ENCODE measurements at regions not wholly inside any gene's neighbourhood (a gene's known extent, or its start where the extent isn't known, plus 50 kb on each side); places are given as distances from the start of the nearest gene placed in this dataset.

GRCh38 chr14:53539489-53540126, 386.5 kb upstream of the DDHD1 start:
- peak; percentile 89 for DNase-seq

GRCh38 chr14:53538316-53538881, 385.3 kb upstream of the DDHD1 start:
- DNase-seq = no peak

DNA sequence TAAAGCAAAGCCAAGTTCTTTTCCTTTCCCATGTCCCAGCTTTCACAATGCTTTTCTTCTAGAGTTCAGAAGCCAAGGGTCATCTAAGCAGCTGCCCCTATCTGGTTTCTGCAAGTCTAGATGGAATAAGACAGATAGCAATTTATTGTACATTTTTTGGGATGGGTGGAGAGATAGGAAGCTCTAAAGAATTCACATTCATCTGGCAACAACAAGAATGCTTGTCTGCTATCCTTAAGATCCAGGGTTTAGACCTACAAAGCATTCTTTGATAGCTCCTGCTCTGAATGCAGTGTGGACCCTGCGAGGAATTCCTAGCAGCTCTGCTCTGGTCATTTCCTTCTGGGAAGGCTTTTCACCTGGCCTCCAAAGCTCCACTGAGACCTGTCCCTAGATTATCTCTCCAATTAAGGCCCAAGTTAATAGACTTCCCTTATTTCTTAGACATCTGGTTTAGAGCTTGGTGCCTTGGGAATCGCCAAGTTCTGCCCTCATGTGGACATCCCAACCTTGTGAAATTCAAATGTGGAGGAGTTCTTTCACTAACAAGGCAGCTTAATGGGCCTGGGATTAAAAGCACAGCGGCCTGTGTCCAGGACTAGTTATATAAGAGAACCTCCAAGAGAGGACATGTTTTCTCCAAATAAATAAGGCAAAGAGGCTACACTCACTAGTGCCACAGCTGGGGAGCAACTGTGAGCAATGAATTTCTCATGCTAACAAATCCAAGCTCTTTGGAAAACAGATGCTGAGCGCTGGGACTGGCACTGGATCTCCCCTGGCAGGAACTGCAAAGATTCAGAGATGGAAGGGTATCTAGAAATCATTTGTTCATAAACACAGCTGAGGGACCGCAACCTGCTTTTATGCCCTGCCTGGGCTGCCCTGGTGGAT, 384.5 kb upstream of the DDHD1 start:
- DNase-seq = no peak

GRCh38 chr14:53536446-53536845, 383.3 kb upstream of the DDHD1 start:
- no peak for DNase-seq

GRCh38 chr14:53534841-53535240, 381.7 kb upstream of the DDHD1 start:
- no peak for DNase-seq

DNA sequence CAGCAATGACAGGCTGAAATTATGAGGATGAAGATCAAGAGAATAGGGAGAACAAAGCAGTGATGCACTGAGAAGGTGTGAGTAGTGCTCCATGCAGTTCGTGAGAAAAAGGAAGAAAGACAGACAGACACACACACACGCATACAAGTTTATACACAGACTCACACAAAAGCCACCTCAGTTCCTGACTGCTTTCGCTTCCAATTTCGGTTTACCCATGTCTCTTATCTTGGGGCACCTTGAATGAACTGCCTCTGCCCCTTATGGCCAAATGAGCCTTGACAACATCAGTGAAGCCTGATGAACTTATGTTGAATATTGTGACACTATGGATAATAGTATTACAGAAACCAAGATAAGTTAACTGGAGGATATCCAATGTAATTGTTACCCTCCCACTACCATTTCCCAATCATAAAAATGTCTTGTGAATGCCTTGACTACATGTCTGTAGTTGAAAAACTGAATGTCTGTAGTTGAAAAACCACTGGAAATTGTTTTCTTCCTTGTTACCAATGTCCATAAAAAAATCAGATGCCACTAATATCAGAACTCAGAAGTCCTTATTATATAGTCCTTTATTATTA, 380.4 kb upstream of the DDHD1 start:
- DNase-seq = no peak

DNA sequence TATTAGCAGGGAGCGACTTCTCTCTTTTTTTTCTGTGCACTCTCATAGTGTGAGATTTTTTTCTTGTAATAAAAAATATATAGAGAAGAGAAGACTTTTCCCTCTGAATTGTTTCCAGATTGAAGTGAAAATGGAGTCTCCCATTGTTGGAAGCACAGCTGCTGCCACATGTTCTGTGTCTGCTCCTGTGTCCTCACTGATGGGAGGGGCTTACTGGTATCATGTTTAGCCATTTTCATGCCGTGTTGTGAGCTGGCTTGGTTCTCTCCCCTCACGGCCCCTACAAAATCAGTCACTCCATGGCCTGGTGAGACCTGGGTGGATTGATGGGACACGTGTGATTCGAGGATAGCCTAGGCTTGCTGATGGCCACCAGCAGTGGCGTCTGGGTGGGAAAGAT, 379.7 kb upstream of the DDHD1 start:
- no peak for DNase-seq

GRCh38 chr14:53531730-53532129, 378.6 kb upstream of the DDHD1 start:
- DNase-seq = no peak

DNA sequence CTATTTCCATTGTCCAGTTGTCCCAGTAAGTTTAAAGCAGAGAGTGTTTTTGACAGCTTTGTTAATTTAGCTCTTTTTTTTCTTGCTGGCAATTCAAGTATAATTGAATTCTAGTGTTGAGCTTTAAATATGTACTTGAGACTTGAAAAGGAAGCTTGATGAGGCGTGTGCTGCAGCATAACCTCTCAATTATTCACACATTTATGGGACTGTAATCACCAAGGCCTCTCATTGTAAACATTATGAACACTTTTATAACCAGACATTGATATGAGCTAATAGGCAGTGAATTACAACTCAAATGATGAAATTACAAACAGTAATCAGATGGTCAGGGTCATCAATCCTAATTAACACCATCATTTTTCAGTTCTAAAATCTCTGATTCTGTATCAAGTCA, 378.0 kb upstream of the DDHD1 start:
- peak; percentile 72 for DNase-seq

- no peak for DNase-seq
Observed at GRCh38 chr14:53529519-53529918, 376.4 kb upstream of the DDHD1 start.

DNA sequence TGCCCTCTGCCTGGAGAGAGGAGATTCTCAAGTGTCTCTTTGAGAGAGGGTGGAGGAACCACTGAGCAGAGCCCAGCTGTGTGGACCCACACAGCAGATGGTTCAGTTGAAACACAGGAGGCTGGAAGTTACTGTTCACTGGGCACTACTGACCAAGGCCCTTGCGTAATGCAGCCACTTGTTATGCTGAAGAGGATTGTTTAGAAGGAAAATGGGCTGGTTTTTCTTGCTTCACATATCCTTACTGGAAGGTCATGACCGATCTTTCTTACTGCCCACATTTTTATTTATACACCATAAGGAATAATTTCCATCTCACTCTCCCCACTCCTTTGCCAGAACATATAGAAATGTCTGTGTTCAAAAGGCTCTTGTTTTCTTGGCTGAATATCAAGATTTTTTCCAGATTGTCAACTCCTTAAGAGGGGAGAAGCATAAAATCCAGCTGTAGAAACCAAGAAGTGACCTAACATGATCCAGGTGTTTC, 375.1 kb upstream of the DDHD1 start:
- no peak for DNase-seq

DNA sequence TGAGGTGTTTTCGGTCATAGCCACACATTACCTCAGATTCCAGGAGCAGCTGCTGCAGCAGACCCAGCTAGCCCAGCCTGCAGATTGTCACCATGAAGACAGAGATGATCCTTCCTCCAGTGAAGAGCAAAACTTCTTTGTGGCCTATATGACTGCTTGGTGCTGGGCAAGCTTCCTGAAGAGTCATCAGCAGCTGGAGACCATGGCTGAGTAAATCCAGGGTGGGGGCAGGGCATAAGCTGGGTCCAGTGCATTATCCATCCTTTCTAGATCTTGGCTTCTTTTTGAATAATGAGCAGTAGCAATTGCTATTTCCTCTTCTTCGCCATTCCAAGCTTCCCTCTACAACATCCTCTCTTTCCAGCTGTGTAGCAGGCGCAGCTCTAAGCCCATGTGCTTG, 373.1 kb upstream of the DDHD1 start:
- DNase-seq = no peak

GRCh38 chr14:53525608-53526007, 372.5 kb upstream of the DDHD1 start:
- DNase-seq = no peak

GRCh38 chr14:53524391-53524790, 371.3 kb upstream of the DDHD1 start:
- no peak for DNase-seq

- DNase-seq = no peak
Observed at GRCh38 chr14:53523226-53523625, 370.1 kb upstream of the DDHD1 start.

DNA sequence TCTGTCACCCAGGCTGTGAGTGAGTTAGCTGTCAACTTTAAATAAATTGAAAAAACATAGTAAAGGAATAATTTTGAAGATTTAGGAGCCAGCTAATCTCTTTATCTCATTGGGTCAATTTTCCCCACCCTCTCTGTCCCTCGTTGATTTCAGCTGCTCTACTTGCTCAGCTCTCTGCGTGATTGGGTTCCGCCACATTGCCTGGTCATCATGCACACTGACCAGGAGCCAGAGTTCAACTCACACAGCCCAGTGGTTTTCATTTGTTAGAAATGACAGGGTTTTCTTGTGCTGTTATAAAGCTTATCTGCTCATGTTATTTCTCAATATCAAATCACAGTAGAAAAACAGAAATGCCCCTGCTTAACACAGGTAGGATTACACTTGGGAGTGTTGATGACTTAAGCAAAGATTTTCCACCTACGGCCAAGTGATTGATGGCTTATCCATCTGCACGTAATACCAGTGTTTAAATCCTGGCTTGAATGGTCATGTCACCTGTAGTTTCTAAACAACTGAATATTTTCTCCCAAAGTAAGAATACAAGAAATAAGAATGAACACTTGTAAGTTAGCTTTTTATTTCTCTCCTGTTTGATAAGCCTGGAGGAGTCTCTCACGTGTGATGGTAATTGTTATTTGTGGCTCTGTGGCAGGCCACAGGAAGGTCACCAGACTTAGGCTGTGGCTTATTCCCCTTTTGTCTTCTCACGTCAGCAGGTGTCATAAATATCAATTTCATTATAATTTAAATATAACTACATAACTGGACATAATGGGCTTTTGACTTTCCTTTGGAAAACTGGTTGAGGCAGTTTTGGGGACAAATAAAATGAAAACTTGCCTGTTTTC, 367.2 kb upstream of the DDHD1 start:
- DNase-seq = no peak

- no peak for DNase-seq
Observed at GRCh38 chr14:53519137-53519536, 366.0 kb upstream of the DDHD1 start.

- no peak for DNase-seq
Observed at GRCh38 chr14:53517270-53517960, 364.3 kb upstream of the DDHD1 start.

GRCh38 chr14:53516261-53516774, 363.2 kb upstream of the DDHD1 start:
- DNase-seq = no peak

GRCh38 chr14:53515276-53515675, 362.2 kb upstream of the DDHD1 start:
- no peak for DNase-seq

DNA sequence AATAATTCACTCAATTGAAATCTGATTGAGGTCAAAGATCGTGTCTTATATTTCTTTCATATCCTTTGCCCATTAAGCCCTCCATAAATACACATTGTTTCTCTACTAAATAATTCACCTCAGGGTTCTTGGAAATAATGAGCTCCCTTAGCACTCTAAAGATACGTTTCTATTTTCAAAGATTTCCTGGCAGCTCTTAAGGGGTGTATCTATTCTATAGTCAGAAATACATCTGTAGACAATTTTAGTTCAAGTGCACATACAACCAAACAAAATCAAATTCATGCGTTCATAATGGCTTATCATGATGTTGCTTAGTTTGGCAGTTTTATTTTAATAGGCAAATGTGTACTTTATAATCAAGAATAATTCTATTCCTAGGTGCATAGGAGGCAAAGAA, 361.1 kb upstream of the DDHD1 start:
- DNase-seq = no peak

All from NCI-H1417 treated with DMSO at 0.1 percent for 48 hours (cell line).